SKM-1 (cell line): ENCODE measurements at regions not wholly inside any gene's neighbourhood (a gene's known extent, or its start where the extent isn't known, plus 50 kb on each side); places are given as distances from the start of the nearest gene placed in this dataset.
A peak's percentile ranks its signal among the peaks of the same experiment; 100 is the strongest.
"Not testable (repeated sequence)": the region's sequence is repeated elsewhere in the genome, so short reads cannot be mapped to it uniquely, and the experiment has no call there.

ENCODE experiments used
- DNase-seq: peaks from one replicate; lab custom pipeline; 2025; ENCODE audit not compliant: unreplicated experiment; lab: John Stamatoyannopoulos, UW

DNA sequence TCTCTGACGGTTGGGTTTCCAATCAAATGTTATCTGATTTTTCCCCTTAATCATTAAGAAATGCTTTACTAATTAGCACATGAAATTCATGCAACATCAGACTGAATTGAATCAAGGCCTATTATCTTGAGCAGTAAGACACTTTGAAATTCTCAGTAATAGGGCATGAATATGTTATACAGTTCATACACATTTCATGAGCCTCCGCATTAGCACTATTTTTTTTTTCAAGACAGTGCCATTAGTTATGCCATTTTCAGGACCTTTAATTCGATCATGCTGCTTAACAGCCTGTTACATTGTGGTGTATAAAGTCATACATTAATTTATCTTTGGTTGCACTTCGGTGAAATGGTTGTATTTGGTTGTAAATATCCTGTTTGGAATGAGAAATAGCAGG is 862.6 kb upstream of the GOT2 start:
- DNase-seq = no peak

DNA sequence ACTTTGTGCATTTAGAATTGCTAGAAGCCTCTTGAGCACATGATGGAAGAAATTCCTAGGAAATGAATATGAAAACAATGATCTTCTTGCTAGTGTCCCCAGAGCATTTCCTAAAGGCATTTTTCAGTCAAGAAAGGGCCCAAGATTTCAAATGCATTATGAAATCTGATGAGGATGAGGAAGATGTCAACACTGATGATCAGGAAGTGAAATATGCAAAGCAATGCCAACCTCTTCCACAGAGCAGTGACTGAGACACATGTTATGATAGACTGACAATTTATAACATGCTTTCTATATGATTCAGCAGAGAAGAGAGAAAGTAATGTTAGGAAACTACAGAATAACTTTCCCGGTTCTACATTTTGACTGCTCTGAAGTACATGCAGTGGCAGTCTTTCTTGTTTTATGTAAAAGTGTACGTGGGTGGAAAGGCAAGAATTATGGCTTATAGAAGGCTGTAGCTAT is 859.1 kb upstream of the GOT2 start:
- peak; percentile 16 for DNase-seq

DNA sequence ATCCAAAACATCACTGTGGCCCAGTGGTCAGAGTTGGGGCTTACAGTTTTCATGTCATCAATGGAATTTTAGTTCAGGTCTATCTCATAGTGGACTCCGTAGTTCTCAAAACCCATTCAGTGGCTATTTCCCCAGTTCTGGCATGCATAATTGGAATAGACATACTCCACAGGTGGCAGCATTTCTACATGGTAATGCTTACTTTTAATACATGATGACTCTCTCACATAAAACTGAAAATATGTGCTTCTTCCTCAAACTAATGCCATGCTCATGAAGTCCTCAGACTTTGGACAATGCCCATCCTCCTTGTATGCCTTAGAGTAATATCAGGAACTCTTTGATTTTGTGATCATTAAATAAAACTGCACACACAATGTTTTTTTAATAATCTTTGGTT is 857.4 kb upstream of the GOT2 start:
- no peak for DNase-seq

DNA sequence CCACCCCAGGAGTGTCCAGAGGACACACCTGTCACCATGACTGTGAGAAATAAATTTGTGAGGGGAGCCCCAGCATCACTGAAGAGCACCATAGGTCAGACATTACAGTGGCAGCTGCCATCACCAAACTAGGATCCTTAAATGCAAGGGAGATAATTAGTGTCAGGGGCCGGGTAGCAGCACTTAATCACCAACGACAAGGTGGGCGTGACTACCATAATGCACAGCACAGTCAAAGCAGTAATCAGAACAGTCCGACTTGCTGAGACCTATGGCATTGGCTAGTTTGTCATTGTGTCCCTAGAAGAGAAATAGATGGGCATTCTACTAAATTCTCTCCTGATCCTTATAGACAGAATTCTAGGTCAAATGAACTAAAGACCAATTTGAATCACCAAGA is 856.7 kb upstream of the GOT2 start:
- no peak for DNase-seq

DNA sequence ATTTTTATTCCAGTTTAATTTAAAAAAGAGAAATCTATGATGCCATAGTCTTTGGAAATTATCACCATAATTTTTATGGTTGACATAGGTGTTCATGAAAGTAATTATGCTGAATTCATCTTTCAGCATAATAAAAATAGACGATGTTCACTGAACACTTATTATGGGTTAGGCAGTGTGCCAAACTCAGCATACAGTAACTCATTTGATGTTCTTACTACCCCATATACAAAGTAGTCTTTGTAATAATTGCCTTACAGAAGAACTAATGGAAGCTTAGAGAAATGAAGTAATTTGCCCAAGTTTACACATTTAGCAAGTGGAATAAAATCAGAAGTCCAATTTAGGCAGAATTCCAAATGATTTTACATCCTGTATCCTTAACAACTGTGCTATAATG is 852.2 kb upstream of the GOT2 start:
- no peak for DNase-seq

DNA sequence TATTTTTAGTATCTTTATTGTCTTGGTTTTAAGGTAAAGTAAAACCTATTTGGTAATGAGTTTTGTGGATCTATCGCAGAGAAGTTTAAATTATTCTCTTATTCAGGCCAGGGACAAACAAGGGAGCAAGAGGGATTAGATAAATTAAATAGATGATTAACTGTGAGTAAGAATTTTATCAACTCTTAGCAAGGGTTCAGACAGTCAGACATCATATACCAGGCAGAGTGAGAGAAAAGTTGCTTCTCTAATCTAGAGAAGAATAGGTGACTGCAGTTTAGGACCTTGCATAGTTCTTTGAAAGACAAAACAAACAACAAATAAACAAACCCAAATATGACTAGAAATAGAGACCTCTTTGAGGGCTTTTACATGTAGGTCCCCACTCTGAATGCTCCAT is 840.2 kb upstream of the GOT2 start:
- DNase-seq = no peak

DNA sequence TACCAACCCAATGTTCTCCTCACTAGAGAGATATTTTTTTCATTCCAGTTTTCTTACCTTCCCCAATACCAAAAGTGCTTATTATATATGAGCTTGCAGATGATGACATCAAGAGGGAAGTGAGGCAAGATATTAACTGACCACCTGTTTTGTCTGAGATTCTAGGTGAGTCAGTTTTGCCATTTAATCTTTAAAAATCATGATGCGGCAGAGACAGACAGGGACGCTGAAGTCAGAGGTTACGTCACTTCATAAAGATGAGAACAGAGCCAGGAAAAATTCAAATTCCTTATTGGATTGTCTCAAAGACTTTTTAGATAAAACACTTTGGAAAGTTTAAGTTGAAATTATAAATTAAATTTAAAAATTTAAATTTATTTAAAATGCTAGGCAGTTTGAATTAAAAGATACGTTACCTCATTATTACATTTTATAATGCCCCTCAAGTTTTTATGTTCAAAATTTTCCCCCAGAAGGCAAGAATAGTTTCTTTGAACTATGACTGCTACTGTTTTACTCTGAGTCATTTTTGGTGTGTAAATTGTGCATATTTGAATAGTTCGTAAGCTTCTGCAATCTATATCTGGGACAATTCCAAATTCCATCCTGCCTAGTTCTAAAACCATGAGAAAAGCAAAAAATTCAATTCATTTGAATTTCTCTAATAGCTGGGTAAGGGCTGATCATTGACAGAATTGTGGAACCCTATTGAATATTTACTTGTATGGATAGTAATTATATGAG is 839.6 kb upstream of the GOT2 start:
- no peak for DNase-seq

DNA sequence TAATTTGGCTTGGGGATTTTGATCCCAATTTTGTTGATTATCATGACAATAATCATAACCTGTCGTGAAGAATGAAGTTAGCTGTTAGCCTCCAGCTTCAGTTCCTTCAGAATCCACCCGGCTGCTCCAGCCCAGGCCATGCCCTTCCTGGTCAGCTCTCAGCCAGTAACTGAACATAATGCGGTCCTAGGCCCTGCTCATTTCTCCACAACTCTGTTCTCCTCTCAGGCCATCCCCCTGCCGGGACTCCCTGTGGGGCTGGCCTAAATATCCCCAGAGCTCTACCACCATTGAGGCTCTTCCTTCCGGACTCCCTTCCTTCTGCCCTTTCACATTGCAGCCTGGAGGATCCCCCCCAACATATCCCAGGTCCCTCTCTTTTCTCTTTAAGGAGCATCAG is 833.4 kb upstream of the GOT2 start:
- no peak for DNase-seq

DNA sequence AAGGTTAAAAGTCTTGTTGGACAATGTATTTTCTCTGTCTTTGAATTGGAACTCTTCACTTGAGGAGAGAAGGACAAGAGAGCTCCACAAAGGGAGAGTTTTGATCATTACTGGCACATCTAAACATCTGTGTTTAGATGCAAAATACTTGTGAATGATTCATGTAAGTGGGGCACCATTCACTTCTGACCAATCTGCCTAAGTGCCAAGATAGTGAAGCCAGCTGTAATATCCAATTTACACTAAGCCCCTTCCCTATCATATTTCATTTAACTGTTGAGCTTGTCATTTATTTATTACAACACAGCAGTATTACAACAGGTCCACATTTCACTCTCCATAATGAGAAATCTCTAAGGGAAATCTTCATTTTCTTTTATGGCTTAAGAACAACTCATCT is 832.3 kb upstream of the GOT2 start:
- DNase-seq = no peak

DNA sequence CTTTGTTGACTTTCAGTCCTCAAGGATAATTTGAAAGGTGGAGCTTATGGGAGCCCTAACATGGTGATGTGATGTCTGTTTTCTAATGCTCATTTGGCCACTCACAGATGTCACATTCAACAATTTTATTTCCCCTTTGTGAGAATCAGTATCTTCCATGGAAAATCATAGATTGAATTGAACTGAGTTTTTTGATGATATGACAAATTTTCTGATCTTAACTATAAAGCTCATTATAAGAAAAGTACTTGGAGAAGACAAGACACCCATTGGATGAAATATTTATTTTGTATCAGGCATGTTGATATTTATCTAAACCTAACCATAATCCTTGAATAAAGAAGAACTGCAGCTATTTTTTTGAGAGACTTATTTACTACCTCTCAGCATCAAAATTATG is 824.6 kb upstream of the GOT2 start:
- no peak for DNase-seq

DNA sequence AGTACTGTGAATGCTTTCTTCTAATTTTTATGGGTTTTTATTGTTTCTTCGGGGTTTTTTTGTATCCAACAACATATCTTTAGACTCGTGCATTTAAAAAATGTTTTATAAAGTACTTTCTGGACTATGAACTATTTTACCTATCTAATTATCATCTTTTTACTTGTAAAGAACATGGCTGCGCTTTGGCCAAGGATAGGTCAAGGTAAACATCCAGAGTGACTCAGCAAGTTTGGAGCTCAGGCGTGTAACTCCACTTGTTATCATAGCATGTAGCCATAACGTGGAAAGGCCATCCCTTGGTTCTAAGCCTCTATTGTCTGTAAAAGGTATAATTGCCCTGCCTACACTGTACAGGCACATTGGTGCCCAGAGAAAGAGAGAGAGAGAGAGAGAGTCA is 818.0 kb upstream of the GOT2 start:
- no peak for DNase-seq

DNA sequence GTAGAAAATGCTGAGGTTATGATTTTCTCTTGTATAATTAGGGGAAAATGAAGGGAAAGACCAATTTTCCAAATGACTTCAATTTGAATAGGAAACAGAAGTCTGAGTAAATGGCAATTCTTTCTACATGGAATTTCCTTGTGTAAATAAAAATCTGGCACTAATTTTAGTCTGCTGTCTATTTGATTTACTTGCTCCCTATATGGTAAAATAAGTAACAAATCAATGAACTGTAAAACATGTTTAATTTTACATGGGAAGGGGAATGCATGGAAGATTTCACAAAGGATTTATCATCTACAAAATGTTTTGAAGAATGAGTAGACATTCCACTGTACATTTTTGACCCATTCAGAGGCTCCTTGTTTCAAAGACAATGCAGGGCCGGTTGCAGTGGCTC is 811.6 kb upstream of the GOT2 start:
- no peak for DNase-seq

DNA sequence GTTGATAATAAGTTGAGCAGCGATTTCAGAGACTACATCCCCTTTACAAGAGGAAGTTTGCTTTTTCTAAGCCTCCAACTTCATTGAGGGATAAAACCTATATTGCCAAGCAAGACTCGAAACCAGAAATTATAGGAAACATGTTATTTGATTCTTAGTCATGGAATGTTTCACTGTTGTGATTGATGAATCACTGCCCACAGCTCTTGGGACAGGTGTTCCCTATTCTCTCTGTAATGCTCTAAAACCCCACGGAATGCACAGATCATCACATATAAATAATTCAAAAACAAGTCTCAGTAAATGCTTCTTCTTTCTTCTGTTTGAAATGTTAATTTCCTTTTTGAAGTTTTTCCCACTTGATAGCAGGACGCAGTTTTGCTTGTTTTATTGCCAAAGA is 809.5 kb upstream of the GOT2 start:
- no peak for DNase-seq

DNA sequence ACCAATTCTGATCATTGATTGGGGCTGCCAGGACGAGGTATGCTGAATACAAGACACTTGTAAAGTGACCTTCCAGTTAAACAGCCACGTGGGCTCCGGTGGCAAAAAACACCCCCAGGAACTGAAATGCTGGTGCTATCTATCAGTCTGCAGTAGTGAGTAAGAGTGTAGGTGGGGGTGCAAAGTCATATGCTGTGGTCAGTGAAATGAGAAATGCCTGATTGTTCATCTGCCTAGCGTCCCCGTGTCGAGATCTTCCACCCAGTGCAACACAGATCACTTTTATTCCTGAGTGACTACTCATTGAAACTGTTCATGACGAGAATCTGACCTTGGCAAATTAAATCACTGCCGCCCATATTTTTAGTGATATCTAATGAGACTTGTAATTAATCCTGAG is 806.5 kb upstream of the GOT2 start:
- no peak for DNase-seq

DNA sequence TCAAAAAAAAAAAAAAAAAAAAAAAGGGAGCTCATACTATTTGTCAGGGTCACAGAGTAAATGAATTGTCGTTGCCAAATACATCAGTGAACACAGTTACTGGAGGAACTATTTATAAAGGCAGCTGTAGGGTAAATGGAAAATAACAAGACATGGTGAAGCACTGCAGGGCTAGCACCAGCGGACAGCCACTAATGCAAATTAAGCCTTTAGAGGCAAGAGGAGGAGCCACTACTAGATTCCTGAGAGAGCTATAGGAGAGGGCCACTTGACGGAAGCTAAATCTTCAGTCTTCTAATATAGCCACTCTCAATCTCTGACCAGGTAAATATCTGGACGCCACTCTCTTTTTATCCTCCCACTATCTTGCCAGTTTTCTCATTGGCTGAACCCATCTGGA is 801.2 kb upstream of the GOT2 start:
- DNase-seq = no peak

DNA sequence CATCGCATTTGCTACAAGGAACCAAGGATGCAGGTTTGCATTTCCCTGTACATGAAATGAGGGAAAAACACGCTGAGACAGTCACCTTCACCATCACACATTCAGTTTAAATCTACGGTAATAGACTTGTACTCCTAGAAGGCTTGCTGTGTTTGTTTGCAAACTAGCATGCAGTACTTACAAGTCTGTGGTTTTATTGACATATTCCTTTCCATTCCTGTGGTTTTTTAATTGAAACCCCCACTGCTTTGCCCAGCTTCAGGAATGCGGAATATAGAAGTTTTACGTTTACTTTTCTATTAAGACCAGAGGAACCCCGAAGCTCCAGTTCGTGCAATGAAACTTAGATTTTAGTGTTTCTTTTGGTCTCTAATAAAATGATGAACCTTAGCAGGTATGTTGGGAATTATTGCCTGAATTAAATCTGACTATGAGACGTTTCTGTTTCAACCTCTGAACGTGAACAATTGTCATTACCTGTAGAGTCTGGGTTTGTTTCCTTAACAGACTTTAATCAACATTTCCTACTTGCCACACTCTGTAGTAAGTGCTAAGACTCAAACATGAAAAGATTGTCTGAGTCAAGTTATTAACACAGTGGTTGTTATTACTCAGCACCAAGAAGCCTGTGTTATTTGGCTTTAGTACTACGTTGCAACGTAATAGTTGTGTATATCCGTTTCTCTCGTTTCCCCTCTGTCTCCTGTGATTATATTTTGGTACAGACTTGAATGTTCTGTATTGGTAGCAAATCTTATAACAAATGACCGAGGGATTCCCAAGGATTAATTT is 793.3 kb upstream of the GOT2 start:
- no peak for DNase-seq

DNA sequence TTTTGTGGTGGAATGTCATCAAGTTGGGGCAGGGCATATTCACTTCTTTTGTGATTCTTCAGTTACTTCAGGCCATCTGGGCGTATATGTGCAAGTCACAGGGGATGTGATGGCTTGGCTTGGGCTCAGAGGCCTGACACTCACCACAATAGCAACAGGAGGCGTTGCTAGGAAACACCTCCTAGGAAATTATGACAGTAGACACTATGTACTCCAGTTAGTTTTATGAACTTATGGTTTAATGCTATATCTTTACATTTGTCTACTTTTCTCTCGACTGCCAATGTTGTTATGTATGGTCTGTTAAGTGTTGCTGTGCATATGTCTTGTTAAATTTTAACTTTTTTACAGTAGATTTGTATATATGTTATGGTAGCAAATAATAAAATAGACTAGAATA is 788.7 kb upstream of the GOT2 start:
- DNase-seq = no peak

DNA sequence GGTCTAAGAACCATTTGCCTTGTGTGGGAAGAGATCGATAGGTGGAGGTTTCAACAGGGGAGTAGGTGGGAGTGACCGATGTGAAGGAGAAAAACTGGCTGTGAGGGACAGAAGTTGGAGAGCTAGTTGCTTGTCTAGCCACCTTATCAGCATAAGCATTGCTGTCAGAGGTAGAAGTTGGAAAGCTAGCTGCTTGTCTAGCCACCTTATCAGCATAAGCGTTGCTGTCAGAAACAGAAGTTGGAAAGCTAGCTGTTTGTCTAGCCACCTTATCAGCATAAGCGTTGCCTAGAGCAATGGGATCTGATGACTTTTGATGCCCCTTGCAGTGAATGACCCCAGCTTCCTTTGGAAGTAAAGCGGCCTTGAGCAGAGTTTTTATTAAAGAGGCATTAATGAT is 784.6 kb upstream of the GOT2 start:
- DNase-seq = not testable (repeated sequence)

DNA sequence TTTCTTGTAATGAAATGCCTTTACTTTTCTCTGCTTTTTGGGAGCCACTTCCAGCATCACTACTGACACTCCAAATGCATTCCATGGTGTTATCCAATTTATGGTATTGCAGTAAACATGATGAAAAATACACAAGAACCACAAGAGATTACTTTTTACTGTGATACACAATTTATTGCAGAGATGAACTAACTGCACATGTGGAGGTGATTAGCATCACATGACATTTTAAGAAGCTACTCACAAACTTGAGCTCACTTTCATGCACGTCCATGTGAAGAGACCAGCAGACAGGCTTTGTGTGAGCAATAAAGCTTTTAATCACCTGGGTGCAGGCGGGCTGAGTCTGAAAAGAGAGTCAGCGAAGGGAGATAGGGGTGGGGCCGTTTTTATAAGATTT is 780.5 kb upstream of the GOT2 start:
- no peak for DNase-seq

DNA sequence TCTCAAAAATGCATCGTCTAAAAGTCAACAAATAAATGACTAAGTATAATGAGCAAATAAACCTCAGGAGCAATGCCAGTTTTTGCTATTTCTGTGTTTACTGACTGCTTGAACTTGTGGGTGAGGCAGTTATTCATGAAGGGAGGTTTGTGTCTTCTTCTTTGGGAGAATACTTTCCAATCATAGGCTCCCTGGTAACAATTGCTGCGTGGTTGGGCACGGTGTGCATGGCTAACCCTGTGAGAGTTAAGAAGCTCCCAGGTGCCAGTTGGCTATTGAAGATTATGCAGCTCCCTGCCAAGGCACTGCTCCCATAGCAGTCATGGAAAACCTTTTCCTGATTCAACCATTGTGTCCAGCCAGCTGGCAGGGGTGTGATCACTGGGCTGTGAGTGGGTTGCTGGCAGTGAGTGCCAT is 775.9 kb upstream of the GOT2 start:
- DNase-seq = no peak

DNA sequence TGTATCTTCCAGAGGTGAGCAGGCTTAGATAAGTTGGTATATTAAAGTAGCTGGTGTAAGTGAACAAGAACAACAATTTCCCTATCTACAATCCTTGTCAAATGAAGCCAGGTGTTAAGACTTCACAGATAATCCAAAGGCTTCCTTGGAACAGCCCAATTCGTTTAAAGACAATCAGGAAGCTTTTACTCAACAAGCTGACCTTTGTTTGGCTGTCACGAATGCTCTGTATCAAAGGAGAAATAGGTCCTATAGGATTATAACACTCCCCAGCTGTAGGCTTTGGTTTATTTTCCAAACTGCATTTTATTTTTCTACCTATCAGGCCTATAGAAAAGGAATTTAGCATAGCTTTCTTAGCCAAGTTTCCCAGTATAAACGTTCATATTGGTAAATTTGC is 766.5 kb upstream of the GOT2 start:
- DNase-seq = no peak

DNA sequence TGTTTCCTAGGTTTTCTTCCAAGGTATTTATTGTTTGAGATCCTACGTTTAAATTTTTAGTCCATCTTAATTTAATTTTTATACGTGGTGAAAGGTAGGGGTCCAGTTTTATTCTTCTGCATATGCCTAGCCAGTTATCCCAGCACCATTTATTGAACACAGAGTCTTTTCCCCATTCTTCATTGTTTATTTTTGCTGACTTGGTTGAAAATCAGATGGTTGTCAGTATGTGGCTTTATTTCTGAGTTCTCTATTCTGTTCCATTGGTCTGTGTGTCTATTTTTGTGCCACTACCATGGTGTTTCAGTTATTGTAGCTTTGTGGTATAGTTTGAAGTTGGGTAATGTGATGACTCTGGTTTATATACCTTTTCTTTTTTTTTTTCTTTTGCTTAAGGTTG is 753.0 kb upstream of the GOT2 start:
- DNase-seq = no peak
